GM23338 (cell line): ENCODE measurements at regions not wholly inside any gene's neighbourhood (a gene's known extent, or its start where the extent isn't known, plus 50 kb on each side); places are given as distances from the start of the nearest gene placed in this dataset.

Experiments
- ATAC-seq: fragments of 200-7000 bp; cut with Tn5 transposase; 3 replicates; pipeline ENCODE4 v1.9.1; 2020
- DNase-seq: peaks from one replicate; pipeline ENCODE4 v3.0.0-alpha.2; 2015; ENCODE audit warnings: low spot score
- H2AFZ ChIP-seq: fragments of 200-600 bp; sonication (generic); 2 replicates; pipeline ENCODE4 v1.8.0; 2016; ENCODE audit warnings: antibody characterized with exemption, mild to moderate bottlenecking, moderate library complexity
- H3F3A ChIP-seq: fragments of 200-600 bp; sonication (generic); replicated peaks from 2 replicates; pipeline ENCODE4 v1.8.0; 2017; ENCODE audit warnings: antibody characterized with exemption, mixed run types, low read depth
- H3K27ac ChIP-seq: fragments of 200-600 bp; sonication (generic); 2 replicates; pipeline ENCODE4 v1.6.1; 2016; ENCODE audit warnings: low read depth
- H3K27me3 ChIP-seq: fragments of 200-600 bp; sonication (generic); 2 replicates; pipeline ENCODE4 v1.8.0; 2016; ENCODE audit warnings: mild to moderate bottlenecking, mixed run types, moderate library complexity; ENCODE audit not compliant: insufficient read depth
- H3K36me3 ChIP-seq: fragments of 200-600 bp; sonication (generic); 2 replicates; pipeline ENCODE4 v1.8.0; 2016; ENCODE audit warnings: mild to moderate bottlenecking; ENCODE audit not compliant: insufficient read depth
- H3K4me1 ChIP-seq: fragments of 200-600 bp; sonication (generic); 2 replicates; pipeline ENCODE4 v1.8.0; 2016; ENCODE audit warnings: mild to moderate bottlenecking, moderate library complexity; ENCODE audit not compliant: insufficient read depth
- H3K4me2 ChIP-seq: fragments of 200-600 bp; sonication (generic); 2 replicates; pipeline ENCODE4 v1.7.1; 2017; ENCODE audit warnings: mixed run types
- H3K4me3 ChIP-seq: fragments of 200-600 bp; sonication (generic); 2 replicates; pipeline ENCODE4 v1.6.1; 2016; ENCODE audit warnings: mixed run types
- H3K79me2 ChIP-seq: fragments of 200-600 bp; sonication (generic); replicated peaks from 2 replicates; pipeline ENCODE4 v1.8.0; 2017; ENCODE audit warnings: mild to moderate bottlenecking; ENCODE audit not compliant: insufficient read depth
- H3K9me2 ChIP-seq: fragments of 200-600 bp; sonication (generic); 2 replicates; pipeline ENCODE4 v1.8.0; 2017; ENCODE audit not compliant: insufficient read depth
- H4K20me1 ChIP-seq: fragments of 200-600 bp; sonication (generic); replicated peaks from 2 replicates; pipeline ENCODE4 v1.8.0; 2017; ENCODE audit warnings: mild to moderate bottlenecking; ENCODE audit not compliant: insufficient read depth
- H3K27ac Mint-ChIP-seq: 2 replicates; pipeline ENCODE4 v1.8.0; 2020; ENCODE audit warnings: inconsistent platforms, mild to moderate bottlenecking, moderate library complexity, mixed read lengths
- H3K27me3 Mint-ChIP-seq: 3 replicates; pipeline ENCODE4 v1.8.0; 2022; ENCODE audit warnings: low read depth, mild to moderate bottlenecking, moderate library complexity, mixed read lengths, inconsistent platforms; ENCODE audit not compliant: insufficient read depth, poor library complexity
- H3K36me3 Mint-ChIP-seq: 3 replicates; pipeline ENCODE4 v1.8.0; 2021; ENCODE audit warnings: low read depth, mild to moderate bottlenecking, inconsistent platforms, moderate library complexity, mixed read lengths
- H3K4me1 Mint-ChIP-seq: 3 replicates; pipeline ENCODE4 v1.8.0; 2020; ENCODE audit warnings: mild to moderate bottlenecking, inconsistent platforms, mixed read lengths
- H3K4me3 Mint-ChIP-seq: 3 replicates; pipeline ENCODE4 v1.8.0; 2021; ENCODE audit warnings: moderate library complexity, mild to moderate bottlenecking, inconsistent platforms, mixed read lengths
- H3K9me3 Mint-ChIP-seq: 3 replicates; pipeline ENCODE4 v1.8.0; 2020; ENCODE audit warnings: moderate library complexity, mild to moderate bottlenecking, inconsistent platforms, mixed read lengths
- CREB1 ChIP-seq: fragments of 250-450 bp; sonication (Bioruptor Pico); IDR thresholded peaks from 2 replicates; pipeline ENCODE4 v1.5.0; 2020; ENCODE audit warnings: low read depth, mild to moderate bottlenecking, moderate library complexity
- EZH2 ChIP-seq: fragments of 200-600 bp; sonication (generic); IDR thresholded peaks from one replicate; pipeline ENCODE4 v1.8.0; 2017; ENCODE audit warnings: antibody characterized with exemption, mild to moderate bottlenecking, low read depth; ENCODE audit not compliant: unreplicated experiment
- EZH2phosphoT487 ChIP-seq: fragments of 200-600 bp; sonication (generic); IDR thresholded peaks from one replicate; pipeline ENCODE4 v1.8.1; 2018; ENCODE audit warnings: antibody characterized with exemption; ENCODE audit not compliant: unreplicated experiment
- NANOG ChIP-seq: IDR thresholded peaks from 2 replicates; pipeline ENCODE4 v1.6.1; 2016; ENCODE audit warnings: antibody characterized with exemption, borderline replicate concordance
- POLR2AphosphoS5 ChIP-seq: IDR thresholded peaks from 2 replicates; pipeline ENCODE4 v1.6.1; 2016; ENCODE audit warnings: antibody characterized with exemption, low read depth
- STAT1 ChIP-seq: IDR thresholded peaks from one replicate; pipeline ENCODE4 v1.6.1; 2016; ENCODE audit warnings: antibody characterized with exemption; ENCODE audit not compliant: unreplicated experiment
- ZNF114 ChIP-seq: fragments of 250-450 bp; sonication (Bioruptor Pico); IDR thresholded peaks from 2 replicates; pipeline ENCODE4 v1.5.0; 2020; ENCODE audit warnings: mild to moderate bottlenecking, moderate library complexity
- ZNF331 ChIP-seq: fragments of 250-450 bp; sonication (Bioruptor Pico); IDR thresholded peaks from 2 replicates; pipeline ENCODE4 v1.5.0; 2020; ENCODE audit warnings: low read depth, mild to moderate bottlenecking, moderate library complexity
- TF ChIP-seq, protein P1 (sequence below): IDR thresholded peaks from one replicate; pipeline ENCODE4 v1.6.1; 2018; ENCODE audit warnings: antibody characterized with exemption; ENCODE audit not compliant: unreplicated experiment
- TF ChIP-seq, protein P2 (sequence below), 2 experiments: fragments of 200-600 bp in 1 of 2; sonication (generic) in 1 of 2; conservative IDR thresholded peaks; 2 replicates each; pipeline versions ENCODE4 v1.5.1 to v1.6.1; 2016 to 2017; ENCODE audit warnings: antibody characterized with exemption in 2 of 2, low read depth in 2 of 2, mild to moderate bottlenecking in 2 of 2, moderate library complexity in 1 of 2
- TF ChIP-seq, protein P3 (sequence below): IDR thresholded peaks from 2 replicates; pipeline ENCODE4 v1.6.1; 2016; ENCODE audit warnings: antibody characterized with exemption

DNA sequence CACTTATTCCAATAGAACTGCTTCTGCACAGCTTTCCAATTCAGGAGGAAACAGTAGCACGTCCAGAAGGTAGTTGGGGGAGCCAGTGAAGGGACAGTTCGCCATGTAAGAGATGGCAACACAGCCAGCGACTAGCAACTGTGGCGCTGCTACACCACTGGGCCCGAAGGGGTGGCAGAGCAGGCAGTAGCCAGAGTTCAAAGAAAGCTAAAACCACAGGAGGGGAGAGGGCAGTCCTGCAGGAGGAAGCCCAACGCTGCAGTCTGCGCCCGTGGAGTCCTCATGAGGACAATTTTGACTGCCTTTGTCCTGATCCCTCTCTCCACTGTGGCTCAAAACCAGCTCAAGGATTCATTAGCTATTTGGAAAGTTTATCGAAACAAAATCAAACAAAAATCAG is 591.2 kb downstream of the VRK1 start:
- no peaks in the 10 kb centered on the region for H3K9me3 Mint-ChIP-seq
- no peak overlapping the region for H3K27ac ChIP-seq
- H3K4me3 Mint-ChIP-seq: no peak overlapping the region
- H3K36me3 ChIP-seq: no peaks in the 10 kb centered on the region
- H3K4me2 ChIP-seq: peak overlapping the region; percentile 32; the same call in 1 of the 2 replicates
- ATAC-seq (peak; percentile 88), DNase-seq (no peak)
- no peaks in the 10 kb centered on the region for H3K79me2 ChIP-seq
- H3K4me1 Mint-ChIP-seq: peaks cover 38% of the 10 kb centered on the region
- peaks cover 7% of the 10 kb centered on the region; the same call in 1 of the 2 replicates for H3F3A ChIP-seq
- H3K4me3 ChIP-seq: no peak overlapping the region
- no peaks in the 10 kb centered on the region for H4K20me1 ChIP-seq
- peaks cover 40% of the 10 kb centered on the region for H3K4me1 ChIP-seq
- peaks cover 12% of the 10 kb centered on the region; the same call in 1 of the 2 replicates for H3K9me2 ChIP-seq
- H3K27me3 ChIP-seq: no peaks in the 10 kb centered on the region
- no peaks in the 10 kb centered on the region for H3K36me3 Mint-ChIP-seq
- peak overlapping the region; percentile 86 for H2AFZ ChIP-seq
- H3K27ac Mint-ChIP-seq: no peak overlapping the region
- TF ChIP-seq POLR2AphosphoS5 (no peak), ZNF331 (no peak), EZH2 (no peak), STAT1 (no peak), EZH2phosphoT487 (no peak)
- peaks cover 5% of the 10 kb centered on the region for H3K27me3 Mint-ChIP-seq

DNA sequence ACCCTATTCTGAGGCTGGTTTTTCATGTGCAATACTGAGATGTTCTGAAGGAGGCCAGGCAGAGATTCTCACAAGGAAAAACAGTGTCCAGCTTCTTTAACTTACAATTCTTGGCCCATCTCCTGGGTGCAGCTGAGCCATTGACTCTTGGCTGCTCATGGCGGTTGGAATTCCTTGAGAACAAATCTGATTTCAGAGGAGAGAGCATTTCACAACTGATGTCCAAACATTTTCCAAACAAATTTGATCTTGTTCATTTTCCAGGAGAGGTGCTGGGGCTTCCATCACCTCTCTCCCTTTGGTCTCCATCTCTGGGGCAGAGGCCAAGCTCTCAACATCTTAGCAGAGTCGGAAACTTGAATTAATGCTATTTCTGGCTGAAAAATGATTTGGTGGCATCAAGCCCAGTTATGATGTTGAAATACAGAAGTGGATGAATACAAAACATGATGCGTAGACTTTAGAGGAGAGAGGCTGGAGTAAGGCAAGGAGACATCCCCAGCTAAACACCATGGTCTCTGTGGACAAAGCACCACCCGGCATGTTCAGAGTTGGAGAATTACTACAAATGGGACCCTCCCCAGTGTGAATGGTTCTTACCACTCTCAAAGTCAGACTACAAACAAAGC is 593.0 kb downstream of the VRK1 start:
- Histone ChIP-seq H3F3A (peaks cover 7% of the 10 kb centered on the region; the same call in 1 of the 2 replicates), H3K4me1 (peaks cover 40% of the 10 kb centered on the region), H2AFZ (no peak overlapping the region), H3K27ac (no peak overlapping the region), H3K36me3 (no peaks in the 10 kb centered on the region), H4K20me1 (no peaks in the 10 kb centered on the region), H3K27me3 (no peaks in the 10 kb centered on the region), H3K9me2 (peaks cover 7% of the 10 kb centered on the region; the same call in 1 of the 2 replicates), H3K79me2 (no peaks in the 10 kb centered on the region), H3K4me2 (no peak overlapping the region), H3K4me3 (no peak overlapping the region)
- Mint-ChIP-seq H3K36me3 (no peaks in the 10 kb centered on the region), H3K4me1 (peaks cover 36% of the 10 kb centered on the region), H3K27me3 (peaks cover 5% of the 10 kb centered on the region), H3K9me3 (no peaks in the 10 kb centered on the region), H3K27ac (no peak overlapping the region), H3K4me3 (no peak overlapping the region)
- ATAC-seq (no peak), DNase-seq (no peak)
- TF ChIP-seq, protein P1, sequence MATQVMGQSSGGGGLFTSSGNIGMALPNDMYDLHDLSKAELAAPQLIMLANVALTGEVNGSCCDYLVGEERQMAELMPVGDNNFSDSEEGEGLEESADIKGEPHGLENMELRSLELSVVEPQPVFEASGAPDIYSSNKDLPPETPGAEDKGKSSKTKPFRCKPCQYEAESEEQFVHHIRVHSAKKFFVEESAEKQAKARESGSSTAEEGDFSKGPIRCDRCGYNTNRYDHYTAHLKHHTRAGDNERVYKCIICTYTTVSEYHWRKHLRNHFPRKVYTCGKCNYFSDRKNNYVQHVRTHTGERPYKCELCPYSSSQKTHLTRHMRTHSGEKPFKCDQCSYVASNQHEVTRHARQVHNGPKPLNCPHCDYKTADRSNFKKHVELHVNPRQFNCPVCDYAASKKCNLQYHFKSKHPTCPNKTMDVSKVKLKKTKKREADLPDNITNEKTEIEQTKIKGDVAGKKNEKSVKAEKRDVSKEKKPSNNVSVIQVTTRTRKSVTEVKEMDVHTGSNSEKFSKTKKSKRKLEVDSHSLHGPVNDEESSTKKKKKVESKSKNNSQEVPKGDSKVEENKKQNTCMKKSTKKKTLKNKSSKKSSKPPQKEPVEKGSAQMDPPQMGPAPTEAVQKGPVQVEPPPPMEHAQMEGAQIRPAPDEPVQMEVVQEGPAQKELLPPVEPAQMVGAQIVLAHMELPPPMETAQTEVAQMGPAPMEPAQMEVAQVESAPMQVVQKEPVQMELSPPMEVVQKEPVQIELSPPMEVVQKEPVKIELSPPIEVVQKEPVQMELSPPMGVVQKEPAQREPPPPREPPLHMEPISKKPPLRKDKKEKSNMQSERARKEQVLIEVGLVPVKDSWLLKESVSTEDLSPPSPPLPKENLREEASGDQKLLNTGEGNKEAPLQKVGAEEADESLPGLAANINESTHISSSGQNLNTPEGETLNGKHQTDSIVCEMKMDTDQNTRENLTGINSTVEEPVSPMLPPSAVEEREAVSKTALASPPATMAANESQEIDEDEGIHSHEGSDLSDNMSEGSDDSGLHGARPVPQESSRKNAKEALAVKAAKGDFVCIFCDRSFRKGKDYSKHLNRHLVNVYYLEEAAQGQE: no peak
- TF ChIP-seq STAT1 (no peak), NANOG (no peak), ZNF114 (CRISPR knock-in tag) (no peak), CREB1 (CRISPR knock-in tag) (no peak)
- TF ChIP-seq, protein P2, sequence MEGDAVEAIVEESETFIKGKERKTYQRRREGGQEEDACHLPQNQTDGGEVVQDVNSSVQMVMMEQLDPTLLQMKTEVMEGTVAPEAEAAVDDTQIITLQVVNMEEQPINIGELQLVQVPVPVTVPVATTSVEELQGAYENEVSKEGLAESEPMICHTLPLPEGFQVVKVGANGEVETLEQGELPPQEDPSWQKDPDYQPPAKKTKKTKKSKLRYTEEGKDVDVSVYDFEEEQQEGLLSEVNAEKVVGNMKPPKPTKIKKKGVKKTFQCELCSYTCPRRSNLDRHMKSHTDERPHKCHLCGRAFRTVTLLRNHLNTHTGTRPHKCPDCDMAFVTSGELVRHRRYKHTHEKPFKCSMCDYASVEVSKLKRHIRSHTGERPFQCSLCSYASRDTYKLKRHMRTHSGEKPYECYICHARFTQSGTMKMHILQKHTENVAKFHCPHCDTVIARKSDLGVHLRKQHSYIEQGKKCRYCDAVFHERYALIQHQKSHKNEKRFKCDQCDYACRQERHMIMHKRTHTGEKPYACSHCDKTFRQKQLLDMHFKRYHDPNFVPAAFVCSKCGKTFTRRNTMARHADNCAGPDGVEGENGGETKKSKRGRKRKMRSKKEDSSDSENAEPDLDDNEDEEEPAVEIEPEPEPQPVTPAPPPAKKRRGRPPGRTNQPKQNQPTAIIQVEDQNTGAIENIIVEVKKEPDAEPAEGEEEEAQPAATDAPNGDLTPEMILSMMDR (conservative IDR thresholded peaks at IDR 0.05; ENCODE audit: low read depth in 2 of 2): no peak
- TF ChIP-seq, protein P3, sequence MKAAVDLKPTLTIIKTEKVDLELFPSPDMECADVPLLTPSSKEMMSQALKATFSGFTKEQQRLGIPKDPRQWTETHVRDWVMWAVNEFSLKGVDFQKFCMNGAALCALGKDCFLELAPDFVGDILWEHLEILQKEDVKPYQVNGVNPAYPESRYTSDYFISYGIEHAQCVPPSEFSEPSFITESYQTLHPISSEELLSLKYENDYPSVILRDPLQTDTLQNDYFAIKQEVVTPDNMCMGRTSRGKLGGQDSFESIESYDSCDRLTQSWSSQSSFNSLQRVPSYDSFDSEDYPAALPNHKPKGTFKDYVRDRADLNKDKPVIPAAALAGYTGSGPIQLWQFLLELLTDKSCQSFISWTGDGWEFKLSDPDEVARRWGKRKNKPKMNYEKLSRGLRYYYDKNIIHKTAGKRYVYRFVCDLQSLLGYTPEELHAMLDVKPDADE: no peak
